DLD1 (cell line): ENCODE measurements at regions not wholly inside any gene's neighbourhood (a gene's known extent, or its start where the extent isn't known, plus 50 kb on each side); places are given as distances from the start of the nearest gene placed in this dataset.

Experiments
- in situ Hi-C: cut with HindIII; loops from 2 replicates; pipeline ENCODE4 v1.10.0; 2017; ENCODE audit warnings: low sequenced_read_pairs

GRCh38 chr22:22755778-22756100 lies 111.3 kb downstream of the GGTLC2 start:
- in situ Hi-C loops, result loop anchor here (25.0 kb wide), 1 partner anchor 193 kb away; the partner anchor contains the start of gene PRAME

- in situ Hi-C loops, result loop anchor here (25.0 kb wide), 1 partner anchor 194 kb away; the partner anchor contains the start of gene PRAME
These were observed 111.7 kb downstream of the GGTLC2 start for GRCh38 chr22:22756109-22756508.

GRCh38 chr22:22756551-22757201 lies 112.3 kb downstream of the GGTLC2 start:
- in situ Hi-C loops, result loop anchor here (25.0 kb wide), 1 partner anchor 194 kb away; the partner anchor contains the start of gene PRAME

- in situ Hi-C loops, result loop anchor here (25.0 kb wide), 1 partner anchor 196 kb away; the partner anchor contains the start of gene PRAME
These were observed 113.8 kb downstream of the GGTLC2 start for GRCh38 chr22:22758101-22758807.

- in situ Hi-C loops, result loop anchor here (25.0 kb wide), 1 partner anchor 197 kb away; the partner anchor contains the start of gene PRAME
These were observed 115.0 kb downstream of the GGTLC2 start for GRCh38 chr22:22759371-22759770.

- in situ Hi-C loops, result loop anchor here (25.0 kb wide), 1 partner anchor 198 kb away; the partner anchor contains the start of gene PRAME
These were observed 115.6 kb downstream of the GGTLC2 start for GRCh38 chr22:22759889-22760546.

- in situ Hi-C loops, result loop anchor here (25.0 kb wide), 1 partner anchor 199 kb away; the partner anchor contains the start of gene PRAME
These were observed 117.2 kb downstream of the GGTLC2 start for GRCh38 chr22:22761606-22761962.

GRCh38 chr22:22761963-22762772 lies 117.8 kb downstream of the GGTLC2 start:
- in situ Hi-C loops, result loop anchor here (25.0 kb wide), 1 partner anchor 200 kb away; the partner anchor contains the start of gene PRAME

- in situ Hi-C loops, result loop anchor here (25.0 kb wide), 1 partner anchor 201 kb away; the partner anchor contains the start of gene PRAME
These were observed 119.1 kb downstream of the GGTLC2 start for GRCh38 chr22:22763512-22763911.

- in situ Hi-C loops, result loop anchor here (25.0 kb wide), 1 partner anchor 202 kb away; the partner anchor contains the start of gene PRAME
These were observed 119.7 kb downstream of the GGTLC2 start for GRCh38 chr22:22764085-22764484.

GRCh38 chr22:22767876-22768602 lies 119.6 kb upstream of the IGLL5 start:
- in situ Hi-C loops, result loop anchor here (25.0 kb wide), 1 partner anchor 206 kb away; the partner anchor contains the start of gene PRAME

GRCh38 chr22:22768885-22769284 lies 118.7 kb upstream of the IGLL5 start:
- in situ Hi-C loops, result loop anchor here (25.0 kb wide), 1 partner anchor 207 kb away; the partner anchor contains the start of gene PRAME

GRCh38 chr22:22769434-22770279 lies 118.0 kb upstream of the IGLL5 start:
- in situ Hi-C loops, result loop anchor here (25.0 kb wide), 1 partner anchor 207 kb away; the partner anchor contains the start of gene PRAME

- in situ Hi-C loops, result loop anchor here (25.0 kb wide), 1 partner anchor 208 kb away; the partner anchor contains the start of gene PRAME
These were observed 117.2 kb upstream of the IGLL5 start for GRCh38 chr22:22770280-22770871.

GRCh38 chr22:22770881-22771280 lies 116.7 kb upstream of the IGLL5 start:
- in situ Hi-C loops, result loop anchor here (25.0 kb wide), 1 partner anchor 209 kb away; the partner anchor contains the start of gene PRAME

- in situ Hi-C loops, result loop anchor here (25.0 kb wide), 1 partner anchor 210 kb away; the partner anchor contains the start of gene PRAME
These were observed 115.8 kb upstream of the IGLL5 start for GRCh38 chr22:22771696-22772377.

- in situ Hi-C loops, result loop anchor here (25.0 kb wide), 1 partner anchor 210 kb away; the partner anchor contains the start of gene PRAME
These were observed 115.2 kb upstream of the IGLL5 start for GRCh38 chr22:22772396-22772795.
